Stimulated activated CD8-positive, alpha-beta memory T cell treated with anti-CD3 and anti-CD28 coated beads, Interleukin-7, amount 100 ng/mL, for 48 hours (primary cell): ENCODE measurements at regions not wholly inside any gene's neighbourhood (a gene's known extent, or its start where the extent isn't known, plus 50 kb on each side); places are given as distances from the start of the nearest gene placed in this dataset.

Source experiments
- DNase-seq, 2 donors: peaks; one replicate each; pipeline ENCODE4 v3.0.0-alpha.2; 2020; ENCODE audit warnings: low read depth in 1 of 2; ENCODE audit errors: extremely low read depth in 1 of 2

GRCh38 chr5:141753143-141753970, 71.3 kb upstream of the ARAP3 start:
- DNase-seq: no peak

GRCh38 chr5:141747152-141748141, 65.4 kb upstream of the ARAP3 start:
- DNase-seq: no peak

- no peak for DNase-seq
Observed at GRCh38 chr5:141746395-141746794, 64.4 kb upstream of the ARAP3 start.

- DNase-seq: no peak
Observed at GRCh38 chr5:141745390-141745789, 63.4 kb upstream of the ARAP3 start.

- DNase-seq: no peak
Observed at GRCh38 chr5:141743866-141744272, 61.8 kb upstream of the ARAP3 start.

- no peak for DNase-seq
Observed at GRCh38 chr5:141742866-141743851, 61.1 kb upstream of the ARAP3 start.

- DNase-seq: no peak
Observed at GRCh38 chr5:141742144-141742543, 60.1 kb upstream of the ARAP3 start.

GRCh38 chr5:141740885-141741284, 58.9 kb upstream of the ARAP3 start:
- DNase-seq: no peak

- no peak for DNase-seq
Observed at GRCh38 chr5:141737535-141737934, 55.5 kb upstream of the ARAP3 start.

GRCh38 chr5:141735823-141736222, 53.8 kb upstream of the ARAP3 start:
- no peak for DNase-seq

GRCh38 chr5:141734501-141735229, 52.6 kb upstream of the ARAP3 start:
- peak in 1 of 2 donors; percentile 7 for DNase-seq

- no peak for DNase-seq
Observed at GRCh38 chr5:141733198-141733597, 51.2 kb upstream of the ARAP3 start.

- DNase-seq: no peak
Observed at GRCh38 chr5:141732417-141732816, 50.4 kb upstream of the ARAP3 start.
